ENCODE measurements at regions not wholly inside any gene's neighbourhood (a gene's known extent, or its start where the extent isn't known, plus 50 kb on each side); places are given as distances from the start of the nearest gene placed in this dataset.

- TF ChIP-seq, protein P1, sequence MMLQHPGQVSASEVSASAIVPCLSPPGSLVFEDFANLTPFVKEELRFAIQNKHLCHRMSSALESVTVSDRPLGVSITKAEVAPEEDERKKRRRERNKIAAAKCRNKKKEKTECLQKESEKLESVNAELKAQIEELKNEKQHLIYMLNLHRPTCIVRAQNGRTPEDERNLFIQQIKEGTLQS (IDR thresholded peaks at IDR 0.05; ENCODE audit: insufficient read depth, low read depth, low read length), result no peak
- TF ChIP-seq MAX (IDR thresholded peaks at IDR 0.05) (no peak), ASH2L (IDR thresholded peaks at IDR 0.05; ENCODE audit: low read length) (no peak), TAF7 (optimal IDR thresholded peaks at IDR 0.05; ENCODE audit: borderline replicate concordance, low read depth, low read length) (no peak), YY1 (IDR thresholded peaks at IDR 0.05; ENCODE audit: low read depth, low read length) (no peak), CEBPB (IDR thresholded peaks at IDR 0.05; ENCODE audit: low read depth, low read length) (no peak), TBP (IDR thresholded peaks at IDR 0.05; ENCODE audit: low read depth, low read length) (no peak)
Observed at GRCh38 chr11:92500453-92500852, 275.8 kb downstream of the FAT3 start (continued).
